Lower leg skin (tissue), 4 donors: ENCODE measurements at regions not wholly inside any gene's neighbourhood (a gene's known extent, or its start where the extent isn't known, plus 50 kb on each side); places are given as distances from the start of the nearest gene placed in this dataset.

ENCODE experiments used
- DNase-seq, 2 donors: peaks; one replicate each; pipeline ENCODE4 v3.0.0-alpha.2; 2019; ENCODE audit warnings: low spot score in 2 of 2
- H3K4me3 ChIP-seq: fragments of 200-600 bp; sonication (generic); 2 replicates; pipeline ENCODE4 v1.5.1; 2017; ENCODE audit warnings: mild to moderate bottlenecking, low read depth; ENCODE audit not compliant: poor library complexity, severe bottlenecking
- CTCF ChIP-seq, 3 donors: fragments of 450-650 bp; IDR thresholded peaks; one replicate each; pipeline ENCODE4 v1.5.1; 2016; ENCODE audit warnings: antibody characterized with exemption in 3 of 3, mild to moderate bottlenecking in 3 of 3, moderate library complexity in 2 of 3
- POLR2A ChIP-seq, 2 donors: fragments of 450-650 bp; IDR thresholded peaks; one replicate each; pipeline ENCODE4 v1.6.1; 2016 to 2017; ENCODE audit warnings: antibody characterized with exemption in 2 of 2, mild to moderate bottlenecking in 1 of 2, moderate library complexity in 1 of 2
- WGBS, 2 donors: methylation state at CpG; one replicate each; pipeline ENCODE4 v1.1.5; 2018; 5-methylcytosine and 5-hydroxymethylcytosine counted together
- intact Hi-C: fragments of 100-400 bp; cut with DNase I; formaldehyde crosslinking; loops from one replicate; pipeline ENCODE4 v1.15.0; 2023; ENCODE audit warnings: low total_unique reads

- no peak for TF ChIP-seq CTCF (IDR thresholded peaks at IDR 0.05)
- TF ChIP-seq POLR2A (IDR thresholded peaks at IDR 0.05), result no peak
- no peak for DNase-seq
- intact Hi-C loops, result no loop called here
- no peak overlapping the region for H3K4me3 ChIP-seq
- WGBS, 2 donors, result 90 to 91% methylated on average over 6 of the region's 6 CpGs
Measured at GRCh38 chr5:53219174-53219573, 109.6 kb upstream of the MOCS2 start.

GRCh38 chr5:53219610-53220009 lies 110.1 kb upstream of the MOCS2 start:
- no peak overlapping the region for H3K4me3 ChIP-seq
- intact Hi-C loops, result no loop called here
- TF ChIP-seq CTCF (IDR thresholded peaks at IDR 0.05), result no peak
- WGBS, 2 donors, result 60 to 63% methylated on average over 3 of the region's 3 CpGs
- no peak for DNase-seq

GRCh38 chr5:53233645-53234405 lies 124.3 kb upstream of the MOCS2 start:
- TF ChIP-seq CTCF (IDR thresholded peaks at IDR 0.05), result no peak
- no peak for TF ChIP-seq POLR2A (IDR thresholded peaks at IDR 0.05)
- DNase-seq, result no peak
- intact Hi-C loops, result no loop called here
- no peak overlapping the region for H3K4me3 ChIP-seq
- 95 to 98% methylated on average over 2 of the region's 2 CpGs for WGBS, 2 donors

- TF ChIP-seq CTCF (IDR thresholded peaks at IDR 0.05), result no peak
- no peak for TF ChIP-seq POLR2A (IDR thresholded peaks at IDR 0.05)
- no peak for DNase-seq
- H3K4me3 ChIP-seq, result no peak overlapping the region
- 92 to 93% methylated on average over 3 of the region's 3 CpGs for WGBS, 2 donors
- intact Hi-C loops, result no loop called here
Measured at GRCh38 chr5:53236683-53237082, 127.1 kb upstream of the MOCS2 start.

GRCh38 chr5:53237876-53238275 lies 128.3 kb upstream of the MOCS2 start:
- no peak for TF ChIP-seq POLR2A (IDR thresholded peaks at IDR 0.05)
- no peak for TF ChIP-seq CTCF (IDR thresholded peaks at IDR 0.05)
- no peak overlapping the region for H3K4me3 ChIP-seq
- intact Hi-C loops, result no loop called here
- 86 to 91% methylated on average over 6 of the region's 6 CpGs for WGBS, 2 donors
- DNase-seq, result no peak
